H54 (cell line): ENCODE measurements at regions not wholly inside any gene's neighbourhood (a gene's known extent, or its start where the extent isn't known, plus 50 kb on each side); places are given as distances from the start of the nearest gene placed in this dataset.

Source experiments
- DNase-seq: peaks from one replicate; pipeline ENCODE4 v3.0.0; 2011; ENCODE audit warnings: low spot score, mixed read lengths; ENCODE audit not compliant: insufficient read length
- FAIRE-seq: peaks from 3 replicates; lab custom pipeline; 2011; peaks lifted over from hg19 to GRCh38; lab: Jason Lieb, UNC
- POLR2A ChIP-seq: IDR thresholded peaks from 2 replicates; pipeline ENCODE4 v1.6.1; 2011; ENCODE audit warnings: low read depth, mild to moderate bottlenecking, low read length

- TF ChIP-seq POLR2A, result no peak
Measured at GRCh38 chrX:116339407-116339806, 97.0 kb upstream of the SLC6A14 start.

DNA sequence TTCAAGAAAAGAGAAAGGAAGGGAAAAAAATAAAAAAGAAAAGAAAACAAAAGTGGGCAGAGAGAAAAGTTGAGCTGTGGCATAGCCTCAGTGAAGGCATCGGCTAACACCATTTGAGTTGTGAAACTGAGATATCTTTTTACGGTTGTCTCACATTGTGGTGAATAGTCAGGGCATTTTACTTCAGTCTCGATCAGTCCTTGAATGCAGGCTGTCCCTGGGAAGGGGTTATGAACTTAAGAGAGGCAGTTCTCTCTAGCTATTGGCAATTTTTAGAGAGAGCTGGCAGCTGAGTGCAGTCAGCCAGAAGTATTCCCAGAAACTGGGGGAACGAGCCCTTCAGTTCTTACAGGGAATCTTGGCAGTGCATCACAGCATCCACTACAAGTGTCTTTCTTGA, 93.5 kb upstream of the SLC6A14 start:
- DNase-seq (no peak), FAIRE-seq (no peak)
- no peak for TF ChIP-seq POLR2A

More at GRCh38 chrX:116339407-116339806, 97.0 kb upstream of the SLC6A14 start:
- no peak for FAIRE-seq
- no peak for DNase-seq

DNA sequence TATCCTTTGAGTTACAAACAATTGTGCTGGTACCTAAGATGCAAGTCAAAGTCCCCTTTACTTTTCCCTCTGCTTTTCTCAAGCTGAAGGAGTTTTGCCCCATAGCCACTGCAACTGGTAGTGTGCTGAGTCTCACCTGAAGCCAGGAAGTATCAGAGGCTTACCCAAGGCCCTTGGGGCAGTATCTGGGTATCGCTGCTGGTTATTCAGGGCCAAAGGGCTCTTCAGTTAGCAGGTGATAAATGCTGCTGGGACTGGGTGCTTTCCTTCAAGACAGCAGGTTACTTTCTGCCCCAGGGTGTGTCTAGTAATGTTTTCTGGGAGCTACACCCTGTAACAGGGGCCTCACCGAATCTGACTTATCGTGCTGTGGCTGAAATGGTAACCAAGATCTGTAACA, 90.4 kb upstream of the SLC6A14 start:
- TF ChIP-seq POLR2A, result no peak
- FAIRE-seq (no peak), DNase-seq (no peak)

- DNase-seq, result no peak
- no peak for TF ChIP-seq POLR2A
- no peak for FAIRE-seq
Measured at GRCh38 chrX:116357329-116357728, 79.1 kb upstream of the SLC6A14 start.

- DNase-seq, result no peak
- no peak for TF ChIP-seq POLR2A
- no peak for FAIRE-seq
Measured at GRCh38 chrX:116378961-116379360, 57.4 kb upstream of the SLC6A14 start.

DNA sequence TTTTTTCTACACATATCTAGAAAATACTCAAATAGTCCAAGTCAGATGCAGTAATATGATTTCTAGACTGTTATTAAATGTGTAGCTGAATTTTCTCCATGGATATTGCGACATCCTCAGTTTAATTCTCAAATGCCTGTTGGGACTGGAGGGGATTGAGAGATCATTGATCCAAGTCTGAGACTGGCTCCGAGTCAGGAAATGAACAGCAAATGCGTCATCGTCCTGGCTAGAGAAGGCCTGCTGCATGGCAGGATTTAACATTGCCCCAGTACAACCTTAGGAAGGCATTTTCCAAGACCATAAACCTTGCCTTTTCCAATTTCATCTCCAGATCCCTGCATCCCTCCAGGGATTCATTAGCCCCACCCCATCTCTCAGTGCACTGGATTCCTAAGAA, 56.6 kb upstream of the SLC6A14 start:
- DNase-seq (peak; percentile 1), FAIRE-seq (peak; percentile 66)
- TF ChIP-seq POLR2A, result no peak

DNA sequence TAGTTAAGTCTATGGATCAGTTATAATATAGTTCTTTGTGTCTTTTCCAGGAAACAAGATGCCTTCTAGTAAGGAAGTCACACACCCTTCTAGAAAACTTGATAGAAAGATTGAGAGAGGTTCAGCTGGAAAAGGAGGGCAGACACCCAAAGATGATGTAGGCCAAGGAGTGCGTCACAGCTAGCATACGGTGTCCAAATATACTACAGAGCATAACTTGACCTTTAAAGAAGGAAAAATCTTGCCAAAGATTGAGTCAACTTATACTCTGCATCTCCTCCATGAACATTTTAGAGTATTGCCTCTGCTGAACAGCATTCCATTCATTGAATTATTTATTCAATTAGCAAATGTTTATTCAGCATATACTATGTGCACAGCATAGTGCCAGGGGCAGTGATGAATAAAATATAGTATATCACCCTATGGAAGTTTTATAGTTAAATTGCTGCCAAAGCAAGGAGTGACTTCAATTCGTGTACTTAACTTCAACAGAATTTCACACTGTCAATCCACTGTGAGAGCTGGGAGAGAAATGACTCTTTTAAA, 51.9 kb upstream of the SLC6A14 start:
- FAIRE-seq (no peak), DNase-seq (no peak)
- TF ChIP-seq POLR2A, result no peak
